ENCODE measurements at regions not wholly inside any gene's neighbourhood (a gene's known extent, or its start where the extent isn't known, plus 50 kb on each side); places are given as distances from the start of the nearest gene placed in this dataset.
"Not testable (repeated sequence)": the region's sequence is repeated elsewhere in the genome, so short reads cannot be mapped to it uniquely, and the experiment has no call there.

DNA sequence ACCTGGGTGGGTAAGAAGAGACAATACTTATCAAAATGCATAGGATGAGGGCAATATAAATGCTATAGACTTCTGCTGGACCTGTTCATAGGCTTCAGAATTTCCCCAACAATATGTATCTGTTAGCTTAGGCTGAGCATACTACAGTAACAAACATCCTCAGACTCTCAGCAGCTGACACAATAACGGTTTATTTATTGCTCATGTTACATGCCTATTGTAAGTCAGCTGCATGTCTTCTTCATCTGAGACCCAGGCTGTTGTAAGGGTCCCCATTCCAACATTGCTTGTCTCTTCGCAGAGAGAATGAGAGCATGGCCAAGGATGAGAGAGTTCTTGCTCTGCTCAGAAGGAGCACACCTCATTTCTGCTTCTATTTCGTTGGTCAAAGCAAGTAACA, 150.7 kb downstream of the TMEM200C start:
- Mint-ChIP-seq H3K4me3 (no peak overlapping the region), H3K9me3 (no peaks in the 10 kb centered on the region), H3K27me3 (peaks cover 4% of the 10 kb centered on the region), H3K4me1 (ENCODE audit: low read depth) (no peaks in the 10 kb centered on the region), H3K36me3 (ENCODE audit: low read depth) (no peaks in the 10 kb centered on the region), H3K27ac (no peak overlapping the region)

DNA sequence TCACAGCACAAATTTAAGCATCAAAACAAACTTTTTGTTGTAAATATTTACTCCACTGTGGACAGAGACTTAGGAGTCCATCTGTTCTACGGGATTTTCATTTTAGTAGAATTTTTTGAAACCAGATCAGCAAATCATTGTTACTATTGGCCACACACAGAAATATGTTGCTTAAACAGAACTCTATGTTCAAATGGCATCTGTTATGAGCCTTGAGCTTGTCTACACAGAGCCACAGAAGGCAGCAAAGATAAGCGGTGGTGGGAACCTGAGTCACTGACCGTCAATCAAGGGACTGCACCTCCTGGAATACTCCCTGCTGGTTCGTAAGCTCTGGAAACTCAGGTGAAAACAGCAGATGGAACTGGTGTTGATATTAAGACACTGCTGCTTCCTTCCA, 156.8 kb downstream of the TMEM200C start:
- H3K27me3 Mint-ChIP-seq: peaks cover 8% of the 10 kb centered on the region

GRCh38 chr18:5732318-5732717, 163.0 kb downstream of the TMEM200C start:
- Mint-ChIP-seq H3K4me3 (no peak overlapping the region), H3K27me3 (peaks cover 19% of the 10 kb centered on the region), H3K27ac (no peak overlapping the region), H3K9me3 (peaks cover 6% of the 10 kb centered on the region), H3K36me3 (ENCODE audit: low read depth) (no peaks in the 10 kb centered on the region), H3K4me1 (ENCODE audit: low read depth) (no peaks in the 10 kb centered on the region)

More for the DNA sequence above, 156.8 kb downstream of the TMEM200C start:
- Mint-ChIP-seq H3K36me3 (ENCODE audit: low read depth) (no peaks in the 10 kb centered on the region), H3K4me1 (ENCODE audit: low read depth) (no peaks in the 10 kb centered on the region), H3K4me3 (no peak overlapping the region), H3K27ac (no peak overlapping the region), H3K9me3 (no peaks in the 10 kb centered on the region)

DNA sequence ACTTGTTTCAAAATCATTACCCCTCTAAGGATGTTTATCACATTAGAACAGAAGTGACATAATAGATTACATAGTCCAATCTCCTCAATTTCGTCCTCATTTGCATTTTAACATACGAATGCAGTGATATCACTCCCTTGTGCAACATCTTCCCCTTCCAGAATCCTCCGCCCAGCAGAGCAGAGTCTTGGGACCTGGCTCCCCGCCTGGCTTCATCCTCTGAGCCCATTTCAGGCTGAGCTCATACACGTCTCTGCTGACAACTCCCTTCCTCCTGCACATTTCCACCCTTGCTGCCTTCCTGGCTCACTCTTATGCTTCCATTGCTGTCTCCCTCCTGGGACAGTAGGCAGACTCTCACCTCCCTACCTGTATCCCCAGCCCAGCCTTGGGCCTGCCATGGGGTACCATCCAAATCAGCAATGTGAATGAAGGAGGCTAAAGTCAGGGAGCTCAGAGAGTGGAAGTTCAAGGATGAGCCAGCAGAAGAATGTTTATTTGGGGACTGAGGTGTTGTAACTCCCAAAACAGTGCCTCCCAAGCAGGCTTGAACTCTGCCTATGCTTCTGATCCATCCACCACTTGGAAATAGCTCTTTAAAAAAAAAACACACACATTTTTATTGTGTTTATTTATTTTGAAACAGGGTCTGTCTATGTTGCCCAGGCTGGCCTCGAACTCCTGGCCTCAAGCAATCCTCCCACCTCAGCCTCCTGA, 165.2 kb downstream of the TMEM200C start:
- H3K27me3 Mint-ChIP-seq: peaks cover 19% of the 10 kb centered on the region

GRCh38 chr18:5728531-5728930, 166.8 kb downstream of the TMEM200C start:
- Mint-ChIP-seq H3K27me3 (peaks cover 15% of the 10 kb centered on the region), H3K36me3 (ENCODE audit: low read depth) (no peaks in the 10 kb centered on the region), H3K4me3 (no peak overlapping the region), H3K9me3 (peaks cover 6% of the 10 kb centered on the region), H3K27ac (no peak overlapping the region), H3K4me1 (ENCODE audit: low read depth) (no peaks in the 10 kb centered on the region)

More for the DNA sequence above, 165.2 kb downstream of the TMEM200C start:
- Mint-ChIP-seq H3K9me3 (peaks cover 6% of the 10 kb centered on the region), H3K27ac (no peak overlapping the region), H3K4me3 (no peak overlapping the region), H3K36me3 (ENCODE audit: low read depth) (no peaks in the 10 kb centered on the region), H3K4me1 (ENCODE audit: low read depth) (no peaks in the 10 kb centered on the region)

DNA sequence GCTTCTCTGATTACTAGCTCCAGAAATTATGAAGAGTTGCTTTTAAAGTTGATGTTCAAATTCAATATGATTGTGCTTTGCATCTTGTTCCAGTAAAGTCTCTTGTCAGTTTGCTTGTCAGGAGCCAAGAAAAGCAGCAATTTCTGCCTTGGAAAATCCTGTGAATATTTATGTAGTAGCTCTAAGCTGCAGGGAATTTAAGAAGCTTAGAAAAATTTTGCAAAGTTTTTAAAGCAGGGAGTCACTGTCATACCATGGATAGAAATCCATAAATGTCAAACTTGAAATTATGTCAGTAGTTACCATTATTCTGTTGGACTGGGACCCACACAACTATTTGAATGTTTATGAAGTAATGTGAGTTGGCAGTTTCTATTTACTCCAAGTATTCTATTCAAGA, 169.3 kb downstream of the TMEM200C start:
- Mint-ChIP-seq H3K27ac (no peak overlapping the region), H3K4me1 (ENCODE audit: low read depth) (no peaks in the 10 kb centered on the region), H3K36me3 (ENCODE audit: low read depth) (no peaks in the 10 kb centered on the region), H3K4me3 (no peak overlapping the region), H3K9me3 (no peaks in the 10 kb centered on the region), H3K27me3 (peaks cover 9% of the 10 kb centered on the region)

GRCh38 chr18:5721924-5722323, 173.4 kb downstream of the TMEM200C start:
- Mint-ChIP-seq H3K27me3 (peaks cover 4% of the 10 kb centered on the region), H3K4me3 (no peak overlapping the region), H3K36me3 (ENCODE audit: low read depth) (no peaks in the 10 kb centered on the region)

GRCh38 chr18:5720132-5720531, 175.2 kb downstream of the TMEM200C start:
- peaks cover 5% of the 10 kb centered on the region for H3K27me3 Mint-ChIP-seq
- H3K4me3 Mint-ChIP-seq: no peak overlapping the region
- H3K27ac Mint-ChIP-seq: no peak overlapping the region
- H3K9me3 Mint-ChIP-seq: no peaks in the 10 kb centered on the region
- H3K4me1 Mint-ChIP-seq (ENCODE audit: low read depth): no peaks in the 10 kb centered on the region
- no peaks in the 10 kb centered on the region for H3K36me3 Mint-ChIP-seq (ENCODE audit: low read depth)

More at GRCh38 chr18:5721924-5722323, 173.4 kb downstream of the TMEM200C start:
- Mint-ChIP-seq H3K4me1 (ENCODE audit: low read depth) (no peaks in the 10 kb centered on the region), H3K9me3 (no peaks in the 10 kb centered on the region), H3K27ac (no peak overlapping the region)

DNA sequence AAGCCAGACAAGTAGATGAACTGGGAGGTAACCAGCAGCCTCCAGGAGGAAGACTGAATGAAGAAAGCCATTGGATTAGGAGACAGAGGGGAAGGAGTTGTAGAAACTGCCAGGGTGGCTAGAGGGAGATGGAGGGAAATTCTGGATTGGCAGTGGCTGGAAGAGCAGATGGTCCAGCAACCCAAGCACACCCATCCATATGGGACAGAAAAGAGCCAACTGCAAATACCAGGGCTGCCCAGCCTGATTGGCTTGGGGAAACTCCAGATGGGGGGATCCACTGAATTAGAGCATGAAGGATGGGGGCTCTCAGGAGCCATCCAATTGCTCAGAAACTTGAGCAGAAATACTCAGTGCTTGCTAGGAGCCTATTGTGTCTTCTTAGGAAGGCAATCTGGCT, 173.5 kb upstream of the EPB41L3 start:
- no peak overlapping the region for H3K27ac Mint-ChIP-seq

DNA sequence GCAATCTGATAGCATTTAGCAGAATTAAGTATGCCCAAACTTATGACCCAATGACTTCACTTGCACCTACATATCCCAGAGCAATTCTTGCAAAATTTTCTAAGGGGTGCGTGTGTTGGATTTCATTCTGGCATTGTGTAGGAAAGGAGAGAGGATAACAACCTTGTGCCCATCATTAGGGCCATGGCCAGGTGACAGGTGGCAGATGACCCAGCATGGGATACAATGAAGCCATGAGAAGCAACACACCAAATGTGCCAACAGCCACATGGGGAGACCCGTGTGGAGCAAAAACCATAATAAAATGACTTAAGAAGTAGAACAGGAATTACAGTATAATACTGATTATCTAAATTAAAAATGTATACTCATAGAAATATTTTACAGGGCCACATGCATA, 166.9 kb upstream of the EPB41L3 start:
- no peaks in the 10 kb centered on the region for H3K36me3 Mint-ChIP-seq (ENCODE audit: low read depth)
- H3K4me1 Mint-ChIP-seq (ENCODE audit: low read depth): no peaks in the 10 kb centered on the region
- no peak overlapping the region for H3K27ac Mint-ChIP-seq
- no peak overlapping the region for H3K4me3 Mint-ChIP-seq
- no peaks in the 10 kb centered on the region for H3K27me3 Mint-ChIP-seq
- H3K9me3 Mint-ChIP-seq: no peaks in the 10 kb centered on the region

More for the DNA sequence above, 173.5 kb upstream of the EPB41L3 start:
- Mint-ChIP-seq H3K4me1 (ENCODE audit: low read depth) (no peaks in the 10 kb centered on the region), H3K4me3 (no peak overlapping the region), H3K36me3 (ENCODE audit: low read depth) (no peaks in the 10 kb centered on the region), H3K9me3 (no peaks in the 10 kb centered on the region), H3K27me3 (peaks cover 5% of the 10 kb centered on the region)

GRCh38 chr18:5710235-5710634, 166.4 kb upstream of the EPB41L3 start:
- no peaks in the 10 kb centered on the region for H3K9me3 Mint-ChIP-seq
- no peak overlapping the region for H3K27ac Mint-ChIP-seq
- H3K36me3 Mint-ChIP-seq (ENCODE audit: low read depth): no peaks in the 10 kb centered on the region
- H3K4me3 Mint-ChIP-seq: no peak overlapping the region
- H3K4me1 Mint-ChIP-seq (ENCODE audit: low read depth): no peaks in the 10 kb centered on the region
- H3K27me3 Mint-ChIP-seq: no peaks in the 10 kb centered on the region

GRCh38 chr18:5709476-5710095, 165.8 kb upstream of the EPB41L3 start:
- no peaks in the 10 kb centered on the region for H3K4me1 Mint-ChIP-seq (ENCODE audit: low read depth)
- H3K27ac Mint-ChIP-seq: no peak overlapping the region
- no peaks in the 10 kb centered on the region for H3K9me3 Mint-ChIP-seq
- no peaks in the 10 kb centered on the region for H3K36me3 Mint-ChIP-seq (ENCODE audit: low read depth)
- H3K4me3 Mint-ChIP-seq: no peak overlapping the region
- H3K27me3 Mint-ChIP-seq: no peaks in the 10 kb centered on the region

DNA sequence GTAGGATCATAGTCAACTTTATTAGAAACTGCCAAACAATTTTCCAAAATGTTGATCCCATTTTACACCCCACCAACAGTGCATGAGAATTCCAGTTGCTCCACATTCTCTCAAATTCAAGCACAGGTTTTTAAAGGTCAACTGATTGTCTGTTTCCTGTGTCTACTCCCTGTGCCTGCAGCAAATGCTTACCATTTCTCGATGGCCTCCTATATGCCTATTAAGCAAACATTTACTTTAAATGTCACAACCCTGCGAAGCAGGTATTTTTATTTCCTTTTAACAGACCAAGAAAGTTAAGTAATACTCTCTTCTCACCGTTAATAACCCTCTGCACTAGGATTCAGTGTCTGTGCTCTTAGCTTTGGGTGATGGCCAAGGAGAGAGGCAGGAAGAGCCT, 163.8 kb upstream of the EPB41L3 start:
- Mint-ChIP-seq H3K9me3 (no peaks in the 10 kb centered on the region), H3K27me3 (no peaks in the 10 kb centered on the region), H3K36me3 (ENCODE audit: low read depth) (no peaks in the 10 kb centered on the region), H3K27ac (no peak overlapping the region), H3K4me1 (ENCODE audit: low read depth) (no peaks in the 10 kb centered on the region), H3K4me3 (no peak overlapping the region)

GRCh38 chr18:5705393-5705792, 161.6 kb upstream of the EPB41L3 start:
- H3K9me3 Mint-ChIP-seq: no peaks in the 10 kb centered on the region
- no peaks in the 10 kb centered on the region for H3K4me1 Mint-ChIP-seq (ENCODE audit: low read depth)
- no peaks in the 10 kb centered on the region for H3K36me3 Mint-ChIP-seq (ENCODE audit: low read depth)

GRCh38 chr18:5704847-5705246, 161.1 kb upstream of the EPB41L3 start:
- Mint-ChIP-seq H3K4me3 (no peak overlapping the region), H3K36me3 (ENCODE audit: low read depth) (no peaks in the 10 kb centered on the region), H3K27me3 (no peaks in the 10 kb centered on the region), H3K27ac (no peak overlapping the region), H3K9me3 (no peaks in the 10 kb centered on the region), H3K4me1 (ENCODE audit: low read depth) (no peaks in the 10 kb centered on the region)

More at GRCh38 chr18:5705393-5705792, 161.6 kb upstream of the EPB41L3 start:
- no peak overlapping the region for H3K27ac Mint-ChIP-seq
- no peak overlapping the region for H3K4me3 Mint-ChIP-seq
- H3K27me3 Mint-ChIP-seq: no peaks in the 10 kb centered on the region

- not testable (repeated sequence) for H3K4me1 Mint-ChIP-seq (ENCODE audit: low read depth); H3K9me3 Mint-ChIP-seq; H3K27me3 Mint-ChIP-seq; H3K36me3 Mint-ChIP-seq (ENCODE audit: low read depth); H3K27ac Mint-ChIP-seq; H3K4me3 Mint-ChIP-seq
These were observed 158.2 kb upstream of the EPB41L3 start for GRCh38 chr18:5702016-5702415.

Data from stimulated activated naive CD8-positive, alpha-beta T cell treated with anti-CD3 and anti-CD28 coated beads, Interleukin-15, Interleukin-2, amounts not matched to agents 100 ng/mL and 50 ng/mL, for 24 hours (primary cell).